GM12878 (cell line): ENCODE measurements at regions not wholly inside any gene's neighbourhood (a gene's known extent, or its start where the extent isn't known, plus 50 kb on each side); places are given as distances from the start of the nearest gene placed in this dataset.

Experiments
- ATAC-seq: fragments of 200-7000 bp; cut with Tn5 transposase; 3 replicates; pipeline ENCODE4 v1.9.1; 2020; ENCODE audit warnings: mild to moderate bottlenecking, moderate library complexity
- BruUV-seq: library from RNA; stranded (reverse); fragments of 400-500 nt; replicated peaks from 2 replicates; lab custom pipeline; 2021; lab: Mats Ljungman, UMichigan
- CTCF ChIA-PET: fragments of 300-600 bp; sonication (Branson Sonifier 250); formaldehyde crosslinking; extraction: SDS; loops from one replicate; lab custom pipeline; 2021; ENCODE audit warnings: inconsistent platforms; lab: Yijun Ruan, JAX
- POLR2A ChIA-PET: fragments of 350-600 bp; formaldehyde crosslinking; extraction: SDS; loops from one replicate; lab custom pipeline; 2021; ENCODE audit warnings: inconsistent platforms; lab: Charles Lee
- RAD21 ChIA-PET: fragments of 300-600 bp; sonication (Branson Sonifier 250); formaldehyde crosslinking; loops from one replicate; lab custom pipeline; 2023; ENCODE audit warnings: antibody characterized with exemption; ENCODE audit not compliant: unreplicated experiment; lab: Charles Lee
- SMC1A ChIA-PET: fragments of 300-600 bp; sonication (Branson Sonifier 250); formaldehyde crosslinking; loops from one replicate; lab custom pipeline; 2023; ENCODE audit not compliant: unreplicated experiment, uncharacterized antibody; lab: Charles Lee
- DNase-seq: peaks from one replicate; pipeline ENCODE4 v3.0.0-alpha.2; 2011; ENCODE audit warnings: low read depth, low spot score
- FAIRE-seq: peaks from 3 replicates; lab custom pipeline; 2011; peaks lifted over from hg19 to GRCh38; lab: Jason Lieb, UNC
- H2AFZ ChIP-seq: 2 replicates; pipeline ENCODE4 v1.6.0; 2011; ENCODE audit warnings: low read depth, low read length, control low read depth; ENCODE audit not compliant: control insufficient read depth
- H3K27ac ChIP-seq: 2 replicates; pipeline ENCODE4 v1.5.1; 2011; ENCODE audit warnings: control low read depth; ENCODE audit not compliant: control insufficient read depth, insufficient read depth
- H3K27me3 ChIP-seq, 2 experiments: replicated peaks in 1 of 2; 2 replicates each; pipeline versions ENCODE4 v1.6.0 to v1.6.1; 2011; ENCODE audit warnings: low read length in 1 of 2; ENCODE audit not compliant: control insufficient read depth in 2 of 2, insufficient read depth in 2 of 2
- H3K36me3 ChIP-seq, 2 experiments: 2 replicates each; pipeline ENCODE4 v1.5.1; 2011; ENCODE audit warnings: low read length in 1 of 2; ENCODE audit not compliant: control insufficient read depth in 2 of 2, insufficient read depth in 2 of 2
- H3K4me1 ChIP-seq: 2 replicates; pipeline ENCODE4 v1.6.1; 2011; ENCODE audit warnings: mild to moderate bottlenecking, low read length, moderate library complexity, mixed read lengths; ENCODE audit not compliant: control insufficient read depth, insufficient read depth
- H3K4me2 ChIP-seq: 2 replicates; pipeline ENCODE4 v1.6.0; 2011; ENCODE audit warnings: control low read depth; ENCODE audit not compliant: control insufficient read depth, insufficient read depth
- H3K4me3 ChIP-seq: fragments of 200-600 bp; sonication (generic); 2 replicates; pipeline ENCODE4 v1.5.1; 2016
- H3K79me2 ChIP-seq: 2 replicates; pipeline ENCODE4 v1.6.0; 2011; ENCODE audit warnings: low read length; ENCODE audit not compliant: control insufficient read depth, insufficient read depth
- H3K9ac ChIP-seq: 2 replicates; pipeline ENCODE4 v1.8.0; 2011; ENCODE audit warnings: low read length, control low read depth, mixed read lengths; ENCODE audit not compliant: control insufficient read depth, insufficient read depth
- H3K9me3 ChIP-seq: replicated peaks from 3 replicates; pipeline ENCODE4 v1.5.1; 2011; ENCODE audit warnings: mild to moderate bottlenecking, low read length; ENCODE audit not compliant: control insufficient read depth, insufficient read depth
- H4K20me1 ChIP-seq: 2 replicates; pipeline ENCODE4 v1.6.0; 2011; ENCODE audit not compliant: control insufficient read depth, insufficient read depth
- CREB1 ChIP-seq: IDR thresholded peaks from 2 replicates; pipeline ENCODE4 v1.6.1; 2012; ENCODE audit warnings: low read depth, mild to moderate bottlenecking, inconsistent platforms
- GATAD2B ChIP-seq: fragments of 450-650 bp; conservative IDR thresholded peaks from 2 replicates; pipeline ENCODE4 v1.6.1; 2017; ENCODE audit warnings: low read depth, mild to moderate bottlenecking, moderate library complexity
- NFYA ChIP-seq: IDR thresholded peaks from 2 replicates; pipeline ENCODE4 v1.6.1; 2011; ENCODE audit warnings: low read depth, mild to moderate bottlenecking, low read length, improper control_type of control experiment, borderline replicate concordance
- NFYB ChIP-seq: IDR thresholded peaks from 2 replicates; pipeline ENCODE4 v1.6.1; 2011; ENCODE audit warnings: low read depth, mild to moderate bottlenecking, low read length, improper control_type of control experiment, moderate library complexity; ENCODE audit not compliant: insufficient read depth
- PML ChIP-seq: IDR thresholded peaks from 2 replicates; pipeline ENCODE4 v1.6.1; 2012; ENCODE audit warnings: low read length, inconsistent platforms
- TAF1 ChIP-seq: IDR thresholded peaks from 2 replicates; pipeline ENCODE4 v1.6.1; 2011; ENCODE audit warnings: mild to moderate bottlenecking, low read depth, low read length, borderline replicate concordance
- TARDBP ChIP-seq: IDR thresholded peaks from 2 replicates; pipeline ENCODE4 v1.6.1; 2016; ENCODE audit warnings: borderline replicate concordance
- TCF3 ChIP-seq: IDR thresholded peaks from 2 replicates; pipeline ENCODE4 v1.6.1; 2012; ENCODE audit warnings: low read depth, mild to moderate bottlenecking, low read length, borderline replicate concordance; ENCODE audit not compliant: insufficient read depth
- ZNF207 ChIP-seq: fragments of 450-650 bp; IDR thresholded peaks from 2 replicates; pipeline ENCODE4 v1.6.1; 2014; ENCODE audit warnings: antibody characterized with exemption, mild to moderate bottlenecking, borderline replicate concordance
- ZNF622 ChIP-seq: fragments of 450-650 bp; IDR thresholded peaks from 2 replicates; pipeline ENCODE4 v1.6.1; 2017; ENCODE audit warnings: mild to moderate bottlenecking, inconsistent platforms
- WGBS: methylation state at CpG from one replicate; pipeline ENCODE4 v1.1.6; 2016; ENCODE audit warnings: low lambda C conversion rate; ENCODE audit not compliant: insufficient replicate concordance, insufficient coverage; ENCODE audit errors: missing lambda C conversion rate; 5-methylcytosine and 5-hydroxymethylcytosine counted together
- in situ Hi-C: fragments of 300-500 bp; cut with MboI; formaldehyde crosslinking; loops from 9 replicates; pipeline ENCODE4 v1.14.3; 2018; ENCODE audit warnings: mixed read lengths
- intact Hi-C: fragments of 100-400 bp; cut with micrococcal nuclease; formaldehyde crosslinking; loops from one replicate; pipeline ENCODE4 v1.14.2; 2022; ENCODE audit not compliant: unreplicated experiment
- TF ChIP-seq, protein P1 (sequence below): fragments of 450-650 bp; IDR thresholded peaks from 2 replicates; pipeline ENCODE4 v1.6.1; 2018; ENCODE audit warnings: borderline replicate concordance, mild to moderate bottlenecking; ENCODE audit not compliant: partially characterized antibody
- TF ChIP-seq, protein P2 (sequence below): fragments of 450-650 bp; IDR thresholded peaks from 2 replicates; pipeline ENCODE4 v1.6.1; 2018; ENCODE audit warnings: mild to moderate bottlenecking, low read depth, moderate library complexity; ENCODE audit not compliant: partially characterized antibody
- TF ChIP-seq, protein P3 (sequence below): fragments of 450-650 bp; IDR thresholded peaks from 2 replicates; pipeline ENCODE4 v1.6.1; 2016; ENCODE audit warnings: mild to moderate bottlenecking

DNA sequence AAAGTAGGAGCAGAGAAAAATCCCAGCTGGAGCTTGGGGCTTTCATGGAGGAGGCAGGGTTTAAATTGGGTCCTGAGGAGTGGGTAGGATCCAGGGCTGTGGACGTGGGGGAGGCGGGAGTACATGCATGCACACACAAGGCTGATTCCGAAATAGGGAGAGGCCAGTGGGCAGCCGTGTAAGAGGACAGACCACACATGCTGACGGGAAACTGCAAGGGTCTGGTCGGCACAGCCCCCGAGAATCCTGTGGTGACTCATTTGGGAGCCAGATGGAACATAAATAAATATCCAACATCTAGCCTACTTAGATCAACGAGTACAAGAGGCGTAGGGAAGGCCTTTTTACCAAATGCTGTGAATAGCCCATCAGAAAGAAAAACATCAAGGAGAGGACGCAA lies 216.3 kb upstream of the ZNF507 start (continued):
- TF ChIP-seq, protein P1, sequence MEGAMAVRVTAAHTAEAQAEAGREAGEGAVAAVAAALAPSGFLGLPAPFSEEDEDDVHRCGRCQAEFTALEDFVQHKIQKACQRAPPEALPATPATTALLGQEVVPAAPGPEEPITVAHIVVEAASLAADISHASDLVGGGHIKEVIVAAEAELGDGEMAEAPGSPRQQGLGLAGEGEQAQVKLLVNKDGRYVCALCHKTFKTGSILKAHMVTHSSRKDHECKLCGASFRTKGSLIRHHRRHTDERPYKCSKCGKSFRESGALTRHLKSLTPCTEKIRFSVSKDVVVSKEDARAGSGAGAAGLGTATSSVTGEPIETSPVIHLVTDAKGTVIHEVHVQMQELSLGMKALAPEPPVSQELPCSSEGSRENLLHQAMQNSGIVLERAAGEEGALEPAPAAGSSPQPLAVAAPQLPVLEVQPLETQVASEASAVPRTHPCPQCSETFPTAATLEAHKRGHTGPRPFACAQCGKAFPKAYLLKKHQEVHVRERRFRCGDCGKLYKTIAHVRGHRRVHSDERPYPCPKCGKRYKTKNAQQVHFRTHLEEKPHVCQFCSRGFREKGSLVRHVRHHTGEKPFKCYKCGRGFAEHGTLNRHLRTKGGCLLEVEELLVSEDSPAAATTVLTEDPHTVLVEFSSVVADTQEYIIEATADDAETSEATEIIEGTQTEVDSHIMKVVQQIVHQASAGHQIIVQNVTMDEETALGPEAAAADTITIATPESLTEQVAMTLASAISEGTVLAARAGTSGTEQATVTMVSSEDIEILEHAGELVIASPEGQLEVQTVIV: no peak
- TF ChIP-seq NFYA: no peak
- no peak for TF ChIP-seq TAF1

DNA sequence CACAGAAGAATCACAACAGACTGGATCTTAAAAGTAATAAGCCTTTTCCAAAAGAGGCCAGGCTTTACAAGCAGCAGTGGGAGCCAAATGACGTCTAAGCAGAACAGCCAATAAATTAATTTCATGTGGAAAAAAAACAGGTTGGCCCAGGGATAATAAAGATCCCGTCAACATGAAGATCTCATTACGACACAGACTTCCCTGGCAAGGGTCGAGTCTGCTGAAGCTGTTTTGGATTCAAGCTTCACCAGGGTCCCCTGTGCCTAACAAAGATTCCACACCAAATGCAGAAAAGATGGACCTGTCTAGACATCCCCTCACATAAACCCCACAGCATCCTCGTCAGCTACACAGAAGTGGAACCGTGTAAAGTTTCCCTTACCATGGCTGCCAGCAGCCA lies 215.1 kb upstream of the ZNF507 start:
- Histone ChIP-seq H3K4me2 (no peak overlapping the region), H3K79me2 (no peaks in the 10 kb centered on the region), H3K27ac (no peak overlapping the region), H3K4me3 (no peak overlapping the region), H3K9ac (no peak overlapping the region), H3K9me3 (peaks cover 1% of the 10 kb centered on the region; the same call in 1 of the 3 replicates), H4K20me1 (no peaks in the 10 kb centered on the region), H3K36me3 (no peaks in the 10 kb centered on the region), H3K27me3 (no peaks in the 10 kb centered on the region), H2AFZ (no peak overlapping the region), H3K4me1 (no peaks in the 10 kb centered on the region)
- CTCF ChIA-PET: no interaction called here
- ATAC-seq (no peak), FAIRE-seq (no peak), DNase-seq (no peak)
- intact Hi-C loops: no loop called here
- RAD21 ChIA-PET: no interaction called here
- 7% methylated on average over 6 of the region's 6 CpGs for WGBS
- in situ Hi-C loops: no loop called here
- no TSS peak for BruUV-seq
- SMC1A ChIA-PET: no interaction called here
- POLR2A ChIA-PET: no interaction called here
- TF ChIP-seq GATAD2B (no peak), TCF3 (no peak), ZNF622 (no peak), CREB1 (no peak), NFYB (no peak), TARDBP (no peak), PML (no peak), ZNF207 (no peak)
- TF ChIP-seq, protein P2, sequence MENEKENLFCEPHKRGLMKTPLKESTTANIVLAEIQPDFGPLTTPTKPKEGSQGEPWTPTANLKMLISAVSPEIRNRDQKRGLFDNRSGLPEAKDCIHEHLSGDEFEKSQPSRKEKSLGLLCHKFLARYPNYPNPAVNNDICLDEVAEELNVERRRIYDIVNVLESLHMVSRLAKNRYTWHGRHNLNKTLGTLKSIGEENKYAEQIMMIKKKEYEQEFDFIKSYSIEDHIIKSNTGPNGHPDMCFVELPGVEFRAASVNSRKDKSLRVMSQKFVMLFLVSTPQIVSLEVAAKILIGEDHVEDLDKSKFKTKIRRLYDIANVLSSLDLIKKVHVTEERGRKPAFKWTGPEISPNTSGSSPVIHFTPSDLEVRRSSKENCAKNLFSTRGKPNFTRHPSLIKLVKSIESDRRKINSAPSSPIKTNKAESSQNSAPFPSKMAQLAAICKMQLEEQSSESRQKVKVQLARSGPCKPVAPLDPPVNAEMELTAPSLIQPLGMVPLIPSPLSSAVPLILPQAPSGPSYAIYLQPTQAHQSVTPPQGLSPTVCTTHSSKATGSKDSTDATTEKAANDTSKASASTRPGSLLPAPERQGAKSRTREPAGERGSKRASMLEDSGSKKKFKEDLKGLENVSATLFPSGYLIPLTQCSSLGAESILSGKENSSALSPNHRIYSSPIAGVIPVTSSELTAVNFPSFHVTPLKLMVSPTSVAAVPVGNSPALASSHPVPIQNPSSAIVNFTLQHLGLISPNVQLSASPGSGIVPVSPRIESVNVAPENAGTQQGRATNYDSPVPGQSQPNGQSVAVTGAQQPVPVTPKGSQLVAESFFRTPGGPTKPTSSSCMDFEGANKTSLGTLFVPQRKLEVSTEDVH: no peak
- TF ChIP-seq, protein P3, sequence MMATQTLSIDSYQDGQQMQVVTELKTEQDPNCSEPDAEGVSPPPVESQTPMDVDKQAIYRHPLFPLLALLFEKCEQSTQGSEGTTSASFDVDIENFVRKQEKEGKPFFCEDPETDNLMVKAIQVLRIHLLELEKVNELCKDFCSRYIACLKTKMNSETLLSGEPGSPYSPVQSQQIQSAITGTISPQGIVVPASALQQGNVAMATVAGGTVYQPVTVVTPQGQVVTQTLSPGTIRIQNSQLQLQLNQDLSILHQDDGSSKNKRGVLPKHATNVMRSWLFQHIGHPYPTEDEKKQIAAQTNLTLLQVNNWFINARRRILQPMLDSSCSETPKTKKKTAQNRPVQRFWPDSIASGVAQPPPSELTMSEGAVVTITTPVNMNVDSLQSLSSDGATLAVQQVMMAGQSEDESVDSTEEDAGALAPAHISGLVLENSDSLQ: no peak
